Right atrium auricular region (tissue), 2 donors: ENCODE measurements at regions not wholly inside any gene's neighbourhood (a gene's known extent, or its start where the extent isn't known, plus 50 kb on each side); places are given as distances from the start of the nearest gene placed in this dataset.

Experiments used
- DNase-seq: peaks from one replicate; pipeline ENCODE4 v3.0.0-alpha.2; 2019; ENCODE audit warnings: low spot score
- H3K27ac ChIP-seq, 2 donors: fragments of 200-600 bp; sonication (generic); 1 replicate in 1 of 2; 2 replicates in 1 of 2; pipeline ENCODE4 v1.5.1; 2016 to 2019
- H3K27me3 ChIP-seq, 2 donors: fragments of 200-600 bp; sonication (generic); one replicate each; pipeline versions ENCODE4 v1.5.1 to v1.6.0; 2017 to 2019
- H3K36me3 ChIP-seq: fragments of 200-600 bp; sonication (generic); one replicate; pipeline ENCODE4 v1.5.1; 2016
- H3K4me1 ChIP-seq, 2 donors: fragments of 200-600 bp; sonication (generic); one replicate each; pipeline versions ENCODE4 v1.5.1 to v1.6.0; 2017 to 2019
- H3K4me3 ChIP-seq, 2 donors: fragments of 200-600 bp; sonication (generic); 1 replicate in 1 of 2; 2 replicates in 1 of 2; pipeline ENCODE4 v1.5.1; 2017 to 2019; ENCODE audit warnings: mild to moderate bottlenecking in 1 of 2, moderate library complexity in 1 of 2
- H3K9me3 ChIP-seq, 2 donors: fragments of 200-600 bp; sonication (generic); one replicate each; pipeline ENCODE4 v1.5.1; 2019
- TF ChIP-seq, protein P1 (sequence below), 2 donors: fragments of 200-600 bp; sonication (generic); IDR thresholded peaks; one replicate each; pipeline ENCODE4 v1.5.1; 2019; ENCODE audit warnings: antibody characterized with exemption in 2 of 2

DNA sequence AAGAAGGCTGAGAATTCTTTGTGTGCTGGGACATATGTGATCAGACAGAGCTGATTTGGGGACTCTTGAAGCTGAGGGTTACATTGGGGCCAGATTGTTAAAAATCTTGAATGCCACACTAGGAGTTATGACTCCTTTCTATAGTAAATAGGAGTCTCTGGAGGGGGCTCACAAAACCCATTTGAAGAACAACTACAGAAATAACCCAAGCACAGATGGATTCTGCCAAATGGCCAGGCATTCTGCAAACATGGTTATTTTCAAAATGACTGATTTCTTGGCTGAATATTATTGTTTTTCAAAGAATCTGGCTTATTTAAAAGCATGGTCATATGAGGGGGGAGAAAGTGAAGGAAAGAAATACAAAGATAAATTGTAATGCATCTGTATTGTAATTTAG, 625.5 kb upstream of the TENM4 start:
- H3K9me3 ChIP-seq = no peaks in the 10 kb centered on the region
- H3K27me3 ChIP-seq = no peaks in the 10 kb centered on the region
- H3K4me3 ChIP-seq = no peak overlapping the region
- no peak for DNase-seq
- TF ChIP-seq, protein P1, sequence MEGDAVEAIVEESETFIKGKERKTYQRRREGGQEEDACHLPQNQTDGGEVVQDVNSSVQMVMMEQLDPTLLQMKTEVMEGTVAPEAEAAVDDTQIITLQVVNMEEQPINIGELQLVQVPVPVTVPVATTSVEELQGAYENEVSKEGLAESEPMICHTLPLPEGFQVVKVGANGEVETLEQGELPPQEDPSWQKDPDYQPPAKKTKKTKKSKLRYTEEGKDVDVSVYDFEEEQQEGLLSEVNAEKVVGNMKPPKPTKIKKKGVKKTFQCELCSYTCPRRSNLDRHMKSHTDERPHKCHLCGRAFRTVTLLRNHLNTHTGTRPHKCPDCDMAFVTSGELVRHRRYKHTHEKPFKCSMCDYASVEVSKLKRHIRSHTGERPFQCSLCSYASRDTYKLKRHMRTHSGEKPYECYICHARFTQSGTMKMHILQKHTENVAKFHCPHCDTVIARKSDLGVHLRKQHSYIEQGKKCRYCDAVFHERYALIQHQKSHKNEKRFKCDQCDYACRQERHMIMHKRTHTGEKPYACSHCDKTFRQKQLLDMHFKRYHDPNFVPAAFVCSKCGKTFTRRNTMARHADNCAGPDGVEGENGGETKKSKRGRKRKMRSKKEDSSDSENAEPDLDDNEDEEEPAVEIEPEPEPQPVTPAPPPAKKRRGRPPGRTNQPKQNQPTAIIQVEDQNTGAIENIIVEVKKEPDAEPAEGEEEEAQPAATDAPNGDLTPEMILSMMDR (IDR thresholded peaks at IDR 0.05) = no peak
- H3K36me3 ChIP-seq = no peaks in the 10 kb centered on the region
- no peaks in the 10 kb centered on the region for H3K4me1 ChIP-seq
- H3K27ac ChIP-seq = no peak overlapping the region

DNA sequence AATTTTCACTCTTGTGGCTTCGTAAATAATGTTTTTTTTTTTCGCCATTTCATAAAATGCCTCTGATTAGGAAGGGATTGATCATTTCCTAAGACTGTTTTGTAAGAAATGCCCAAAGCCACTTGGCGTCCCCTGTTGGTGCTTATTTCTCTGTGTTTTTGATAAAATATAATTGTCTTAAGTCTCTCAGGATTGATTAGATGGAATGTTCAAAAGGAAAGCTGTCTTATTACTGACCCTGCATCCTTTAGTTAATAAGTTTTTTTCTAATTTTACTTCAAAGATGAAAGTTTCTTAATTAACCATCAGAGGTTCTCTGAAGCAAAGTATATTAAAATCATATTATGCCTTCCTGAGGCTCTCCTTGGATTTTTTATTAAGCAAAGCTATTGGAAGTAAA, 624.3 kb upstream of the TENM4 start:
- TF ChIP-seq, protein P1 (IDR thresholded peaks at IDR 0.05) = no peak
- no peak overlapping the region for H3K4me3 ChIP-seq
- no peak for DNase-seq

DNA sequence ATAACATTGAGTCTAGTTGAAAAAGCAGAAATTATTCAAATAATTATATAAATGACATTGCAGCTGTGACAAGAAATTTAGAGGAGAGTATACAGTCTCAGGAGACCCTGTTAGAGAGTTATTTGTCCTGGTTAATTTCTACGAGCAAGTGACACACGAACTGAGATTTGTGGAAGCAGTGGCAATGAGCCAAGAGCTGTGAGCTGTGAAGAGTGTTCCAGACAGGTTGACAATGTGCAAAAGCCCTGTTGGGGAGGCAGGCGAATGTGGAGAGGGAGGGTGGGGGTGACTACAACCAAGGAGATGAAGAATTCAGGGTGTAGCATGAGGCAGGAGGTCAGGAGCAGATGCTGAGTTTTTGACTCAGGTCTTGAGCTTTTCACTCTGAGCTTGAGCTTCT, 620.2 kb upstream of the TENM4 start:
- Histone ChIP-seq H3K4me1 (no peaks in the 10 kb centered on the region), H3K4me3 (no peak overlapping the region), H3K27ac (no peak overlapping the region), H3K36me3 (no peaks in the 10 kb centered on the region), H3K27me3 (no peaks in the 10 kb centered on the region), H3K9me3 (no peaks in the 10 kb centered on the region)
- TF ChIP-seq, protein P1 (IDR thresholded peaks at IDR 0.05) = no peak
- no peak for DNase-seq

More for the DNA sequence above, 624.3 kb upstream of the TENM4 start:
- Histone ChIP-seq H3K4me1 (no peaks in the 10 kb centered on the region), H3K27ac (no peak overlapping the region), H3K36me3 (no peaks in the 10 kb centered on the region), H3K9me3 (no peaks in the 10 kb centered on the region), H3K27me3 (no peaks in the 10 kb centered on the region)

DNA sequence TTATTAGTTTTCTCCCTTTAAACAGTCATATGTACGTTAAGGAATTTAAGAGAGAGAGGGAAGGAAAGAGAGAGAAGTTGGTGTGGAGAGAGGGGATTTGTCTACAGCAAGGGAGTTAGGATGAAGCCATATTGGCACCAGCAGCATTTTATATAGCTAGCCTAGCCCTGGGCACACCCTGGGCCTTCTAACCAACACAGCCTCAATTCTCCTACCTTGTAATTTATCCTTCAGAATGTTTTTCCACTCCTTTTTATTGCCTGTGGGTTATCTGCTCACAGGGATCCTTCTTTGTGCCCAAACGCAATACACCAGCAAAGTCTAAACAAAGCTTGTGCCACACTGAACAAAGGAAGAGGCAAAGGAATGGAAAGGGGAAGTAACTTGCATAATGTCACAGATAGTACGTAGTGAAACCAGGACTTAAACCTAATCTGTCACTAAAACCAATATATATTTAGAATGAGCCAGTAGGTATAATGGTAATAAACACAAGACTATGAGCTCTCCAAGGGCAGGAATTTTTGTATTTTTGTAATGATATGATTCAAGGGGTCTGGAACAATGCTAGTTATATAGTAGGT, 613.8 kb upstream of the TENM4 start:
- H3K36me3 ChIP-seq = no peaks in the 10 kb centered on the region
- H3K4me1 ChIP-seq = no peaks in the 10 kb centered on the region
- TF ChIP-seq, protein P1 (IDR thresholded peaks at IDR 0.05) = no peak
- DNase-seq = no peak
- no peak overlapping the region for H3K4me3 ChIP-seq
- H3K27ac ChIP-seq = no peak overlapping the region
- no peaks in the 10 kb centered on the region for H3K9me3 ChIP-seq
- no peaks in the 10 kb centered on the region for H3K27me3 ChIP-seq

DNA sequence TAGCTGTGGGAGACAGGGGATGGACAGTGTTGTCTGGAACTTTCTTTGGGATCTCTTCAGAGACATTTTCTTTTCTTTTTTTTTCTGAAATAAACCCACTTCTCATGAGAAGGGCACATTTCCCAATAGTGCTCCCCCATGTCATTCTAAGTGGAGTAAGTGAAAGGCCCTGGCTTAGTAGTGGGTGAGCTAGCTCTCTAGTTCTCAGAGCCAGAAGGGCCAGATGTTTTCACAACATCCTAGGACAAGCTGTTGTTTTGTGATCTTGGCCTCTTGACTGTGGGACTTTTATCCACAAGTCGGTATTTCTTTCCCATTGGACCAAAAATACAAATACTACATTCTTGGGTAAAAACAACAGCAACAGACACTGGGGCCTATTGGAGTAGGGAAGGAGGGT, 607.7 kb upstream of the TENM4 start:
- no peaks in the 10 kb centered on the region for H3K4me1 ChIP-seq
- no peak for DNase-seq
- H3K27me3 ChIP-seq = no peaks in the 10 kb centered on the region
- H3K4me3 ChIP-seq = no peak overlapping the region
- TF ChIP-seq, protein P1 (IDR thresholded peaks at IDR 0.05) = no peak
- no peaks in the 10 kb centered on the region for H3K9me3 ChIP-seq
- peak overlapping the region in 1 of 2 donors; percentile 23 for H3K27ac ChIP-seq
- no peaks in the 10 kb centered on the region for H3K36me3 ChIP-seq
